Nephron progenitor cell (in vitro differentiated cells): ENCODE measurements at regions not wholly inside any gene's neighbourhood (a gene's known extent, or its start where the extent isn't known, plus 50 kb on each side); places are given as distances from the start of the nearest gene placed in this dataset.

ENCODE experiments used
- DNase-seq: peaks from one replicate; pipeline ENCODE4 v3.0.0; 2021
- H3K27ac Mint-ChIP-seq: 2 replicates; pipeline ENCODE4 v1.8.0; 2021; ENCODE audit warnings: mild to moderate bottlenecking, moderate library complexity, mixed read lengths
- H3K27me3 Mint-ChIP-seq: 2 replicates; pipeline ENCODE4 v1.8.0; 2021; ENCODE audit warnings: mild to moderate bottlenecking, low read depth, mixed read lengths; ENCODE audit not compliant: poor library complexity
- H3K36me3 Mint-ChIP-seq: 2 replicates; pipeline ENCODE4 v1.8.0; 2021; ENCODE audit warnings: low read depth, mixed read lengths
- H3K4me1 Mint-ChIP-seq: 2 replicates; pipeline ENCODE4 v1.8.0; 2021; ENCODE audit warnings: mixed read lengths
- H3K4me3 Mint-ChIP-seq: 2 replicates; pipeline ENCODE4 v1.8.0; 2021; ENCODE audit warnings: mild to moderate bottlenecking, moderate library complexity, mixed read lengths
- H3K9me3 Mint-ChIP-seq: 2 replicates; pipeline ENCODE4 v1.8.0; 2021; ENCODE audit warnings: mild to moderate bottlenecking, moderate library complexity, mixed read lengths
- CTCF ChIP-seq: fragments of 200-600 bp; sonication (generic); IDR thresholded peaks from 2 replicates; pipeline ENCODE4 v1.5.0; 2021; ENCODE audit warnings: antibody characterized with exemption

- DNase-seq = no peak
- Mint-ChIP-seq H3K27me3 (no peaks in the 10 kb centered on the region), H3K4me3 (no peak overlapping the region), H3K27ac (no peak overlapping the region), H3K4me1 (peaks cover 12% of the 10 kb centered on the region), H3K36me3 (no peaks in the 10 kb centered on the region), H3K9me3 (no peaks in the 10 kb centered on the region)
- no peak for TF ChIP-seq CTCF
Measured at GRCh38 chr4:133598779-133599178, 449.7 kb downstream of the PCDH10 start.

GRCh38 chr4:133597251-133597650 lies 448.2 kb downstream of the PCDH10 start:
- Mint-ChIP-seq H3K27me3 (no peaks in the 10 kb centered on the region), H3K36me3 (no peaks in the 10 kb centered on the region), H3K27ac (no peak overlapping the region), H3K9me3 (no peaks in the 10 kb centered on the region), H3K4me3 (no peak overlapping the region), H3K4me1 (peaks cover 12% of the 10 kb centered on the region)
- TF ChIP-seq CTCF = no peak
- no peak for DNase-seq

- Mint-ChIP-seq H3K4me1 (peaks cover 12% of the 10 kb centered on the region), H3K36me3 (no peaks in the 10 kb centered on the region), H3K4me3 (no peak overlapping the region), H3K27ac (no peak overlapping the region), H3K27me3 (no peaks in the 10 kb centered on the region), H3K9me3 (no peaks in the 10 kb centered on the region)
- no peak for DNase-seq
- no peak for TF ChIP-seq CTCF
Measured at GRCh38 chr4:133596459-133596858, 447.4 kb downstream of the PCDH10 start.

- Mint-ChIP-seq H3K4me1 (peaks cover 6% of the 10 kb centered on the region), H3K9me3 (no peaks in the 10 kb centered on the region), H3K4me3 (no peak overlapping the region), H3K27me3 (no peaks in the 10 kb centered on the region), H3K27ac (no peak overlapping the region), H3K36me3 (no peaks in the 10 kb centered on the region)
- no peak for DNase-seq
- TF ChIP-seq CTCF = no peak
Measured at GRCh38 chr4:133594390-133595207, 445.5 kb downstream of the PCDH10 start.

- no peak overlapping the region for H3K4me3 Mint-ChIP-seq
- no peaks in the 10 kb centered on the region for H3K36me3 Mint-ChIP-seq
- H3K4me1 Mint-ChIP-seq = peaks cover 5% of the 10 kb centered on the region
- DNase-seq = no peak
- H3K9me3 Mint-ChIP-seq = no peaks in the 10 kb centered on the region
- H3K27ac Mint-ChIP-seq = no peak overlapping the region
- H3K27me3 Mint-ChIP-seq = no peaks in the 10 kb centered on the region
- TF ChIP-seq CTCF = no peak
Measured at GRCh38 chr4:133593764-133594163, 444.7 kb downstream of the PCDH10 start.

- DNase-seq = no peak
- H3K36me3 Mint-ChIP-seq = no peaks in the 10 kb centered on the region
- no peak overlapping the region for H3K4me3 Mint-ChIP-seq
- TF ChIP-seq CTCF = no peak
- no peaks in the 10 kb centered on the region for H3K27me3 Mint-ChIP-seq
- H3K4me1 Mint-ChIP-seq = no peaks in the 10 kb centered on the region
- no peak overlapping the region for H3K27ac Mint-ChIP-seq
- H3K9me3 Mint-ChIP-seq = no peaks in the 10 kb centered on the region
Measured at GRCh38 chr4:133592591-133592990, 443.5 kb downstream of the PCDH10 start.
